OCI-M2 (cell line): ENCODE measurements at regions not wholly inside any gene's neighbourhood (a gene's known extent, or its start where the extent isn't known, plus 50 kb on each side); places are given as distances from the start of the nearest gene placed in this dataset.
"Not testable (repeated sequence)": the region's sequence is repeated elsewhere in the genome, so short reads cannot be mapped to it uniquely, and the experiment has no call there.

Experiments
- DNase-seq: peaks from one replicate; lab custom pipeline; 2025; ENCODE audit not compliant: unreplicated experiment; lab: John Stamatoyannopoulos, UW

- DNase-seq: no peak
These were observed 270.9 kb downstream of the SPRY1 start for GRCh38 chr4:123667496-123667895.

DNA sequence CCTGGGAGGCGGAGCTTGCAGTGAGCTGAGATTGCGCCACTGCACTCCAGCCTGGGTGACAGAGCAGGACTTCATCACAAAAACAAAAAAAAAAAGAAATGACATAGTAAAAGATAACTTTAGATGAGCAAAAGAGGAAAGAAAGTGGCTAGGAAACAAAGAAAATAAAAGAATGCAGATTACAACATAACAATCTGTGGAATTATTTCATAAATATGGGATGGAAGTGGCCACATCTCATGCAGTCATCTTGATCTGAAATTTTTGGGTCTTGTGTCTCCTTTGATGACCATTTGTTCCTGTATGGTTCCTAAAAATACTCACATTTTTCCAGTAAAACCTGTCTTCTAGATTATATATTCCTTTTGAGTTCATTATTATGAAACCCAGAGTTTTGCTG, 271.4 kb downstream of the SPRY1 start:
- DNase-seq: no peak

- DNase-seq: no peak
These were observed 275.2 kb downstream of the SPRY1 start for GRCh38 chr4:123671636-123672404.

DNA sequence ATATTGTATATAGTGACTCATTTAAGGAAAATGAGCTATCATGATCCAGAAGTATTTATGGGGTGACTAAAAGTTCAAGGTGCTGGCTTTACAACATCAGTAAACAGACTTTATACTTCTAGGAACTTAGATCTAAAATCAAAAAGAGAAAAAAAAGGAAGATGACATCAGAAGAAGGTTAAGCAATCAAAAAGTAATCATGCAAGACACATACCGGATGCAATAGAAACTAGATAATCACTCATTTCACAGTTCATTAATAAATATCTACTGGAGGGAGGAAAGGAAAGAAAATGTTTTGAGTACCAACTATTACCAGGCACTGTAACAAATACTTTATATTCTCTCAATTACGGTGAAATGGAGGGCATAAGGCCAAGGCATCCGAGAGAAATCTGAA, 276.4 kb downstream of the SPRY1 start:
- no peak for DNase-seq

DNA sequence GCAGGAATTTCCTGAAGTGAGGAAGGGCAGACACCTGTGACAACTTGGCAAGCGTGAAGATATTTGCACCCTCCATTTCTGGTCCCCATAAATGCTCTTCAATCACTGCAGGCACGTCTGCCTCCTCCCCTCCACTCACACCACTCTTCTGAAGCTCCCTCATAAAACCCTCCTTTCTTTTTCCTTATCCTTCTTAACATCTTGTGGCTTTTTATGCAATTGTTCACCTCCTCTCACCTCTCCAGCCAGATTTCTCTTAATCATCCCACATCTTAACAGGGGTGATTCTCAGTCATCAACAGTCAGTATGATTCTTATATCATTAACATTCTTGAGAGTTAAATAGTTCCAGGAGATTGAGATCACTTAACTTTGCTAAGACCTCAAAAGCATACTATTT, 277.4 kb downstream of the SPRY1 start:
- DNase-seq: no peak

GRCh38 chr4:123674762-123675465, 278.3 kb downstream of the SPRY1 start:
- no peak for DNase-seq

- no peak for DNase-seq
These were observed 279.0 kb downstream of the SPRY1 start for GRCh38 chr4:123675567-123675966.

DNA sequence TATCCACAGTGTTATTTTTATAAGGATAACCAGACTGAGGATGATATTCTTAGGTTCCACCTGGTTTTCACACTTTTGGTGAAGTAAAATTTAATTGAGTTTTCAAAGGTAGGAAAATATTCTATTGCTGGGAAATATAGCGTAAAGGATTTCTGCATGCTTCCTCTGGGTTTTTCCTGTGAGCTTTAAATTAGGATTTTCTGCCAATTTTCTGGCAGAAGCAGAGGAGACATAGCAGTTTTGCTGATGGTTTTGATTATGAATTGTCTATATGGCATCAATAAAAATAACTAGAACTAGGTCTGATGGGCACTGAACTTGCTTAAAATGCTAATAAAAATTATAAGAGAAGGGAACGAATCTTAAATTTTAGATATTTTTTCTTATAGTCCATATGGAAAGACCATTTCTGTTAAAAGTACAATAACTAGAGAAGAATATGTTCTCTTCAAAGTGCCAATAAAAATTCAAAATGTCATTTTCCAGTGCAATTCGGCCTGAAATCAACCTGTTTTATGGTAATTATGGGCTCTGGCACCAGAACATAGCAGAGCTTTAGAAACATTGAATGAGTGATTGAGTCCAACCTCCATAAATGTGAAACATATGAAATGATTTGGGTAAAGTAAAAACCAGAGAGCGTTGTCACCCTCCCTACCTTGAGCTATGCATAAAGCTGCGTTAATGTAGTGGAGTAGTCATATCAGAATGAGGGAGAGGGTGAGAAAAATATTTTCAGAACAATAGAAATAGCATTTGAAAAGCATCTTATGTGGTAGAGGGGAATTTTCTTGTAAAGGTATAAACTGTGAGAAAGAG, 279.7 kb downstream of the SPRY1 start:
- no peak for DNase-seq

- DNase-seq: no peak
These were observed 280.3 kb downstream of the SPRY1 start for GRCh38 chr4:123676890-123677229.

- no peak for DNase-seq
These were observed 286.3 kb downstream of the SPRY1 start for GRCh38 chr4:123682931-123683330.

GRCh38 chr4:123684937-123685336, 288.3 kb downstream of the SPRY1 start:
- DNase-seq: not testable (repeated sequence)

GRCh38 chr4:123695531-123695930, 298.9 kb downstream of the SPRY1 start:
- not testable (repeated sequence) for DNase-seq

GRCh38 chr4:123696687-123697086, 300.1 kb downstream of the SPRY1 start:
- no peak for DNase-seq

DNA sequence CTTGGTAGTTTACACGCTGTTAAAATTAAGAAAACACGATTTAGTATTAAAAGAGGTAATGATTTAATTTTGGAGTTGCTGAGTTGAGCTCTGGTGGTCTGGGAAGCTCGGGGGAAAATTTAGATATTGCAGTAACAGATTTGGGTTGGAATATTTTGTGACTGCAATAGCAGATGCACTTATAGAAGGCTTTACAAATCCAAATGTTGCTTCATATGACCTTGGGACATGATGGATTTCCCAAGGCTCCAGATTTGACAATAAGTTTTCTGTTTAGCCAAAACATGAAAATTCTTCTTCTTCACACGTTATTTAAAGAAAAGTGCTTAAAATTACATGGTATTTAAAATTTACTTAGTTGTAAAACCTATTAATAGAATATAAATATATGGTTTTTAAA, 302.0 kb downstream of the SPRY1 start:
- no peak for DNase-seq

DNA sequence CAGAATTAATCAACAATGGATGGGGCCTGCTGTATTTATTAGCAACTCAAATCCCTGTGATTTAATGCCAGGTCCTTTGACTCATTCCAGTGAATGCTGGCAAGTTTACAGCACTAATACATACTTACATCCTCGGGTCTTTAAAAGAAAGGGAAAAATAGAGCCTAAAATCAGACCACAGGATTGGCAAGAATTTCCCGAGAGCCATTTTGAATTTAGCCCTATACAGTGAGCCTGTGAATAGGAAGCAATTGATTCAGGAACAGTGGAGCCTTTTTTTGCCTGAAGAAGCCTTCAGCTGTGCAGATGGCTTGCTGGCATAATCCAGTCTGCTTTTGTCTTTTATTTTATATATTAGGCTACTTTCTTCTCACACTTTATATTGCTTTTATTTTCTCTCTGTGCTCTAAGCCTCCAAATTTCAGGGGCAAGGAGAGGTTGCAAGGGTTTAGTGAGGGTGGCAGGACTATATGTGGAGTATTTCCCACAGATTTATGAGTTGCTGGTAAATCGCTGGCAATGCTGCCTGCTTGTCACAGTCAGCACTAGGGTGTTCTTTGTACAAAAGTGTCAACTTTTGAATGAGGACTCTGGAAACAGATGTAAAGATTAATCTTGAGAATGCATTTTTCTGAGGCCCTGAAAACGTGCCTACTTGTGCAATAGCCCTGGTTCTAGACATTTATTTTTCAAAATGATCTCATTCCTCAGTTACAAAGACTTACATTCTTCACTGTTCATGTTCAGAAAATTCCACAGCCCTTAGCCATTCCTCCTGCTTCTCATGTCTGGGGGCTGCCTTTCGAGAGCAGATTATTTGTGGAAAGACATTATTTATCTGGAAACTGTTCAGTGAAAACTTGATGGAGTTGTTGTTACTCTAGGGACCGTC, 303.5 kb downstream of the SPRY1 start:
- DNase-seq: no peak

- no peak for DNase-seq
These were observed 304.6 kb downstream of the SPRY1 start for GRCh38 chr4:123701131-123701575.

DNA sequence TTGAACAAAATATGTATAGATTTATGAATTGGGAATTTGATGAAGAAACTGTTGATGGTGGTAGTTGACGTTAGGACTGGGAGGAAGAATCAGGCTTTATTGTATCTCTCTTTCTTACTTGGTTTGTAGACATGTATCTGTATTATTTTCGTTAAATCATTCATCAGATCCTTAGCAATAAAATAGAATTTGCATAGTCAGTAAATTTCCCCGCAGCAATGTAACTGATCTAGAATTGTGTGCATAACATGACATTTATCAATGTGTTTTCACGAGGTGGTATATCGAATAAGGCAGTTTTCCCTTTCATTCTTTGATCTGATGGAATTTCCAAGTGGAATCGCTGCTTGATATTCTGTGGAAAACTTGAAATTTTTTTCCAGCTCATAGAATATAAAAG, 308.8 kb downstream of the SPRY1 start:
- no peak for DNase-seq

GRCh38 chr4:123706973-123707372, 310.4 kb downstream of the SPRY1 start:
- DNase-seq: no peak

DNA sequence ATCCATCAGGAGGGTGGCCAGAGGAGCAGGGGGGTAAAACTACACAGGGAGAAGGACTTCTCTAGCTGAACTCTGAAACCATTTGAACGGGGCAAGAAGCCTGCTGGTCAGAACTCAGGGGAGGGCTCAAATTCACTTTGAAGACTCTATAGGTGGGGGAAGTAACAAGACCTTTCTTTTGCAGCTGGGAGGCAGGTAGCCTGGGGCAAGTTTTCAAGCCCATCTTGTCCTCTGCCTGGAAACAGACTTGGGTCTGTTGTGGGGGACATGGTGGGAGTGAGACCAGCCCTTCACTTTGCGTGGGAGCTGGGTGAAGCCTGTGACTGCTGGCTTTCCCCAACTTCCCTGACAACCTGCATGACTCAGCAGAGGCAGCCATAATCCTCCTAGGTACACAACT, 312.3 kb downstream of the SPRY1 start:
- DNase-seq: no peak

DNA sequence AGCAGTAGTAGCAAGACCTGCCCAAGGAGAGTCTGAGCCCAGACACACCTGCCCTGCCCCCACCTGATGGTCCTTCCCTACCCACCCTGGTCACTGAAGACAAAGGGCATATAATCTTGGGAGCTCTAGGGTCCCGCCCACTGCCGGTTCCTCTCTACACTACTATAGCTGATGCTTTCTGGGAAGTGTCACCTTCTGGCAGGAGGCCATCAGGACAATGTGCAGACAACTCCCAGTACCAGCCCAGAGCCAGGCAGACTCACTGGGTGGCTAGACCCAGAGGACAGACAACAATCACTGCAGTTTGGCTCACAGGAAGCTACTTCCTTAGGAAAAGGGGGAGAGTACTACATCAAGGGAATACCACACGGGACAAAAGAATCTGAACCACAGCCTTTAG, 312.7 kb downstream of the SPRY1 start:
- no peak for DNase-seq

GRCh38 chr4:123731035-123731434, 334.4 kb downstream of the SPRY1 start:
- DNase-seq: no peak
